MM.1S (cell line): ENCODE measurements at regions not wholly inside any gene's neighbourhood (a gene's known extent, or its start where the extent isn't known, plus 50 kb on each side); places are given as distances from the start of the nearest gene placed in this dataset.

ENCODE experiments used
- DNase-seq: peaks from one replicate; pipeline ENCODE4 v3.0.0-alpha.2; 2015
- H2AFZ ChIP-seq: fragments of 300-600 bp; sonication (generic); 2 replicates; pipeline ENCODE4 v1.6.0; 2016; ENCODE audit warnings: antibody characterized with exemption, low read length
- H3F3A ChIP-seq: fragments of 300-600 bp; sonication (generic); 2 replicates; pipeline ENCODE4 v1.6.1; 2016; ENCODE audit warnings: mild to moderate bottlenecking, antibody characterized with exemption, low read length, moderate library complexity, mixed read lengths; ENCODE audit not compliant: insufficient read depth
- H3K27ac ChIP-seq: fragments of 300-600 bp; sonication (generic); 2 replicates; pipeline ENCODE4 v1.5.1; 2016; ENCODE audit warnings: mild to moderate bottlenecking, low read length
- H3K27me3 ChIP-seq: fragments of 300-600 bp; sonication (generic); replicated peaks from 2 replicates; pipeline ENCODE4 v1.6.0; 2016; ENCODE audit warnings: low read length; ENCODE audit not compliant: insufficient read depth
- H3K36me3 ChIP-seq: fragments of 300-600 bp; sonication (generic); replicated peaks from 2 replicates; pipeline ENCODE4 v1.6.1; 2016; ENCODE audit warnings: mild to moderate bottlenecking, low read length, mixed read lengths; ENCODE audit not compliant: insufficient read depth
- H3K4me1 ChIP-seq: fragments of 300-600 bp; sonication (generic); 2 replicates; pipeline ENCODE4 v1.6.1; 2016; ENCODE audit warnings: low read length, mixed read lengths
- H3K4me2 ChIP-seq: fragments of 300-600 bp; sonication (generic); 2 replicates; pipeline ENCODE4 v1.6.0; 2016; ENCODE audit warnings: low read depth, low read length
- H3K4me3 ChIP-seq: fragments of 300-600 bp; sonication (generic); 2 replicates; pipeline ENCODE4 v1.5.1; 2016; ENCODE audit warnings: low read length, mixed read lengths
- H3K79me2 ChIP-seq: fragments of 300-600 bp; sonication (generic); 2 replicates; pipeline ENCODE4 v1.6.1; 2016; ENCODE audit warnings: mixed run types, low read length, mixed read lengths
- H3K9ac ChIP-seq: fragments of 300-600 bp; sonication (generic); 2 replicates; pipeline ENCODE4 v1.6.1; 2016; ENCODE audit warnings: low read length, mixed read lengths
- H3K9me2 ChIP-seq: fragments of 300-600 bp; sonication (generic); replicated peaks from 2 replicates; pipeline ENCODE4 v1.6.1; 2016; ENCODE audit warnings: mild to moderate bottlenecking, low read length, mixed read lengths; ENCODE audit not compliant: insufficient read depth
- H3K9me3 ChIP-seq: fragments of 300-600 bp; sonication (generic); replicated peaks from 2 replicates; pipeline ENCODE4 v1.6.1; 2016; ENCODE audit warnings: mild to moderate bottlenecking, low read length, mixed read lengths; ENCODE audit not compliant: insufficient read depth
- H4K20me1 ChIP-seq: fragments of 300-600 bp; sonication (generic); 2 replicates; pipeline ENCODE4 v1.6.1; 2016; ENCODE audit warnings: mild to moderate bottlenecking, low read length, moderate library complexity, mixed read lengths; ENCODE audit not compliant: insufficient read depth
- EZH2 ChIP-seq: fragments of 300-600 bp; sonication (generic); optimal IDR thresholded peaks from 2 replicates; pipeline ENCODE3; 2017; ENCODE audit warnings: low read depth, mild to moderate bottlenecking, antibody characterized with exemption, low read length, mixed read lengths
- EZH2phosphoT487 ChIP-seq: fragments of 300-600 bp; sonication (generic); IDR thresholded peaks from 2 replicates; pipeline ENCODE4 v1.6.1; 2018; ENCODE audit warnings: antibody characterized with exemption, low read length
- TF ChIP-seq, protein P1 (sequence below): fragments of 300-600 bp; sonication (generic); IDR thresholded peaks from 2 replicates; pipeline ENCODE4 v1.5.1; 2016; ENCODE audit warnings: antibody characterized with exemption, low read length, mixed read lengths

GRCh38 chr12:47530050-47530449, 175.8 kb downstream of the RPAP3 start:
- no peaks in the 10 kb centered on the region for H3K27me3 ChIP-seq
- H3K9me2 ChIP-seq: no peaks in the 10 kb centered on the region
- no peak overlapping the region for H3K9ac ChIP-seq
- H3F3A ChIP-seq: no peaks in the 10 kb centered on the region
- no peaks in the 10 kb centered on the region for H4K20me1 ChIP-seq
- H3K4me2 ChIP-seq: no peak overlapping the region
- DNase-seq: no peak
- H3K36me3 ChIP-seq: no peaks in the 10 kb centered on the region
- no peak overlapping the region for H3K4me3 ChIP-seq
- H3K4me1 ChIP-seq: no peaks in the 10 kb centered on the region
- no peak overlapping the region for H2AFZ ChIP-seq
- no peaks in the 10 kb centered on the region for H3K79me2 ChIP-seq
- no peak overlapping the region for H3K27ac ChIP-seq
- H3K9me3 ChIP-seq: no peaks in the 10 kb centered on the region
- TF ChIP-seq EZH2: no peak
- TF ChIP-seq, protein P1, sequence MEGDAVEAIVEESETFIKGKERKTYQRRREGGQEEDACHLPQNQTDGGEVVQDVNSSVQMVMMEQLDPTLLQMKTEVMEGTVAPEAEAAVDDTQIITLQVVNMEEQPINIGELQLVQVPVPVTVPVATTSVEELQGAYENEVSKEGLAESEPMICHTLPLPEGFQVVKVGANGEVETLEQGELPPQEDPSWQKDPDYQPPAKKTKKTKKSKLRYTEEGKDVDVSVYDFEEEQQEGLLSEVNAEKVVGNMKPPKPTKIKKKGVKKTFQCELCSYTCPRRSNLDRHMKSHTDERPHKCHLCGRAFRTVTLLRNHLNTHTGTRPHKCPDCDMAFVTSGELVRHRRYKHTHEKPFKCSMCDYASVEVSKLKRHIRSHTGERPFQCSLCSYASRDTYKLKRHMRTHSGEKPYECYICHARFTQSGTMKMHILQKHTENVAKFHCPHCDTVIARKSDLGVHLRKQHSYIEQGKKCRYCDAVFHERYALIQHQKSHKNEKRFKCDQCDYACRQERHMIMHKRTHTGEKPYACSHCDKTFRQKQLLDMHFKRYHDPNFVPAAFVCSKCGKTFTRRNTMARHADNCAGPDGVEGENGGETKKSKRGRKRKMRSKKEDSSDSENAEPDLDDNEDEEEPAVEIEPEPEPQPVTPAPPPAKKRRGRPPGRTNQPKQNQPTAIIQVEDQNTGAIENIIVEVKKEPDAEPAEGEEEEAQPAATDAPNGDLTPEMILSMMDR: no peak
- no peak for TF ChIP-seq EZH2phosphoT487

GRCh38 chr12:47527816-47528215, 178.0 kb downstream of the RPAP3 start:
- H3K4me1 ChIP-seq: no peaks in the 10 kb centered on the region
- TF ChIP-seq EZH2phosphoT487: no peak
- no peak for TF ChIP-seq EZH2
- TF ChIP-seq, protein P1: no peak
- DNase-seq: no peak
- no peaks in the 10 kb centered on the region for H3K79me2 ChIP-seq
- H3K36me3 ChIP-seq: no peaks in the 10 kb centered on the region
- H3F3A ChIP-seq: no peaks in the 10 kb centered on the region
- H2AFZ ChIP-seq: no peak overlapping the region
- no peaks in the 10 kb centered on the region for H3K9me3 ChIP-seq
- no peaks in the 10 kb centered on the region for H4K20me1 ChIP-seq
- no peak overlapping the region for H3K4me2 ChIP-seq
- no peak overlapping the region for H3K4me3 ChIP-seq
- no peaks in the 10 kb centered on the region for H3K9me2 ChIP-seq
- H3K27ac ChIP-seq: no peak overlapping the region
- H3K27me3 ChIP-seq: no peaks in the 10 kb centered on the region
- no peak overlapping the region for H3K9ac ChIP-seq

DNA sequence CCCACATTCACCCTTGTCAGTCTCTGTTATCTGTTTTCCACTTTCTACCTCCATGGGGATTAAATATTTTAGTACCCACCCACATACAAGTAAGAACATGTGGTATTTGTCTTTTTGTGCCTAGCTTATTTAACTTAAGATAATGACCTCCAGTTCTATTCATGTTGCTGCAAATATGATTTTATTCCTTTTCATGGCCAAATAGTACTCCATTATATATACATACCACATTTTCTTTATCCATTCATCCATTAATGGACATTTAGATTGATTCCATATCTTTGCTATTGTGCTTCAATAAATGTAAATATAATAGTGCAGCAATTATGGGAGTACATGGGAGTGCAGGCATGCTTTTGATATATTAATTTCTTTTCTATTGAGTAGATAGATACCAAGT, 185.8 kb downstream of the RPAP3 start:
- Histone ChIP-seq H3K27ac (no peak overlapping the region), H3K36me3 (no peaks in the 10 kb centered on the region), H3K9me2 (no peaks in the 10 kb centered on the region), H3K4me3 (no peak overlapping the region), H3F3A (no peaks in the 10 kb centered on the region), H3K9me3 (no peaks in the 10 kb centered on the region), H3K27me3 (no peaks in the 10 kb centered on the region), H4K20me1 (no peaks in the 10 kb centered on the region), H3K9ac (no peak overlapping the region), H2AFZ (no peak overlapping the region), H3K4me1 (no peaks in the 10 kb centered on the region), H3K79me2 (no peaks in the 10 kb centered on the region), H3K4me2 (no peak overlapping the region)
- DNase-seq: no peak
- TF ChIP-seq EZH2phosphoT487 (no peak), EZH2 (no peak)
- TF ChIP-seq, protein P1: no peak
